GM19099 (cell line): ENCODE measurements at regions not wholly inside any gene's neighbourhood (a gene's known extent, or its start where the extent isn't known, plus 50 kb on each side); places are given as distances from the start of the nearest gene placed in this dataset.

ENCODE experiments used
- POLR2A ChIP-seq: IDR thresholded peaks from 3 replicates; pipeline ENCODE4 v1.6.1; 2011; ENCODE audit warnings: low read depth; ENCODE audit not compliant: insufficient read length; ENCODE audit errors: extremely low read depth

DNA sequence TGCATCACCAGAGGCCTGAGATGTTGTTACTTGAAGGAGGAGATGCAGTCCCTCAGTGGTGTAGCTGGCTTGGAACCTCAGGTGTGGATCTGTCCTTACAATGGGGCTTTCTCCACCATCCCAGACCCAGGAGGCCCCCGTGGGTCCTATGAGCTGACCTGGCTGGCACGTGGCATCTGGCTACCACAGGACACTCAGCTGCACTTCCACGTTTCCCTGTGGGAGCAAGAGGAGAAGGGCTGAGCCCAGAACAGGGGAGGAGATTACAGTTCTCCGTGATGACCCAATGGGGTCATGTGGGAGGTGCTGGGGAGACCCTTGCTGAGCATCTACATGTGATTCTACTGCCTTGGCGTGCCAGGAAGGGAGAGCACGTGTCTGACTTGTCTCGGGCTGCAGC is 1448.4 kb downstream of the TBC1D22A start:
- no peak for TF ChIP-seq POLR2A

GRCh38 chr22:48210198-48210580 is 1447.7 kb downstream of the TBC1D22A start:
- no peak for TF ChIP-seq POLR2A

- no peak for TF ChIP-seq POLR2A
Measured at GRCh38 chr22:48209473-48210197, 1447.2 kb downstream of the TBC1D22A start.

- TF ChIP-seq POLR2A: no peak
Measured at GRCh38 chr22:48208894-48209293, 1446.4 kb downstream of the TBC1D22A start.

- no peak for TF ChIP-seq POLR2A
Measured at GRCh38 chr22:48207919-48208535, 1445.6 kb downstream of the TBC1D22A start.

DNA sequence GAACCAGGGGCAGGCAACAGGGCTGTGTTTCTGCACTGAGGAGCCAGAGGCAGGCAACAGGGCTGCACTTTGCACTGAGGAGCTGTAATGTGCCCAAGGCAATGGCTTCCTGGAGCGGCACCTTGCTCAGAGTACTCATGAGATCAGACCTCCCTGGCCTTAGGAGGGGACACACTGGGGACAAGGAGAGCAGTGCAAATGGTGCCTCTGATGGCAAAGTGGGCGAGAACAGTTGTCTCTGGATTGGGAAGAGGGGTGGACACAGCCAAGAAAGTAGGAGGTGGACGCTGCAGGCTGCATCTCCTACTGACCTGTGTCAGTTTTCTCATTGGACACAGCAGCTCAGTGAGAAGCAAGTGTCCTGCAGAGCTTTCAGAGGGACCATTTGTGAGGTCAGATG is 1443.3 kb downstream of the TBC1D22A start:
- TF ChIP-seq POLR2A: no peak

DNA sequence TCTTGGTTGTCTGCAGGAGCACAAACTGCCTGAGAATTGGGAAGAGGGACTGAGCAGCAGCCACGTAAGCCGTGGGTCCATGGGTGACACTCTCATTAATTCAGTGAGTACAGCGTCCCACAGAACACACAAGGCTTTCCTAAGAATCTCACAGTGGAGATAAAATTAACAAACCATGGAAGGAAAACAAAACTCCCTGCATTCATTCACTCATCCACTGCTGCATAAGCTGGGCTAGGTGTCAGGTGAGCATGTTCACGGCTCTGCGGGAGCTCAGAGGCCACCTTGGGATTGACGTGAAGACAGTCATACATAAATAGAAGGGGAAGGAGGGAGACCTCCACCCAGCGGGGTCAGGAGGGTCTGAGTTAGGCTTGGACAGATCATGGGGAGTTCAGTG is 1442.7 kb downstream of the TBC1D22A start:
- no peak for TF ChIP-seq POLR2A

- TF ChIP-seq POLR2A: no peak
Measured at GRCh38 chr22:48204296-48204695, 1441.8 kb downstream of the TBC1D22A start.

DNA sequence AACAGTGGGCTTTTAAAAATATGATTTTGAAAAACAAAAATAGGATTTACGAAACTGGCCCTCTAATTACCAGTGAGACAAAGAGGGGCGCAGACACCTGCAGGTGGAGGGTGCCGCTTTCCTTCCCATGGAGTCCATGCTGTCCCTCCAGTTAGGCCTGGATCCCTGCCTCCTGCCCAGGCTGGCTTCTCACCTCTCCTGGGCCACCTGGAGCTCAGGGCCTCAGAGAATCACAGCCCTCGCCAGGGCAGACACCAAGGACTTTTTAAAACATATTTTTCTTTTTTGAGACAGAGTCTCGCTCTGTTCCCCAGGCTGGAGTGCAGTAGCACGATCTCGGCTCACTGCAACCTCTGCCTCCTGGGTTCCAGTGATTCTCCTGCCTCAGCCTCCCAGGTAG is 1437.2 kb downstream of the TBC1D22A start:
- TF ChIP-seq POLR2A: no peak

DNA sequence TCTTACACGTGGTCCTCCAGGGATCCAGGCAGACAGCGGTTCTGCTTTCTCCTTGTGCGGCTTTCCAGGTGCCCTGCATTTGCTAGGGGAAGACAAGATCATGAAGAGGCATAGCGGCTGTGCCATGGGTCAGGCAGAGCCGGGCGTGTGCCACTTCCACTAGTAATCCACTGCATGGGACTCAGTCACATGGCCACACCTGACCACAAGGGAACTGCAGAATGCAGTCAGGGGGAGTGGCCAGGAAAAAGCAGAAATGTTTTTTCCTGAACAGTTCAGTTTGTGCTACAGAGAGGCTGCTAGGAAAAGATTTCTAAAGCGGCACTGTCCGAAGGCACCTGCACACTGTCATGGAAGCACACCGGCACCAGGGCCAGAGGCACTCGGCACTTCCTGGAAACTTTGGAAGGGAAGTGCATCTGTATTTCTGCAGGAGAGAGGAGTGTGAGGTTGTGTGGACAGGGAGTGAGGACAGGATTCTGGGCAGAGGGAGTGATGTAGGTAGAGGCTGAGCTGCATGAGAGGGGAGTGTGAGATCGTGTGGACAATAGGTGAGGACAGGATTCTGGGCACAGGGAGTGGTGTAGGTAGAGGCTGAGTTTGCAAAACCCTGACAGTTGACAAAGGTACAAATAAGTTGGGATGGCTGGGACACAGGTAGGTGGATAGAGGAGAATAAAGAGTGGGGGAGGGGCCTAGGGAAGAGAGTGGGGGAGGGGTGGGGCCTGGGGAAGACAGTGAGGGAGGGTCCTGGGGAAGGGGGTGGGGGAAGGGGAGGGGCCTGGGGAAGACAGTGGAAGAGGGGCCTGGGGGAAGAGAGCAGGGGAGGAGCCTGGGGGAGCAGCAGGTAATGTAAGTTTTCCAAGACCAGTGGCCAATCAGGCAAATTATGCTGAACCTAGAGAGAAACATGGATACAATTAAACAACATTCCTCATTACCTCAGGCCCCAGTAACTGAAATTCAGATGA is 1436.3 kb downstream of the TBC1D22A start:
- TF ChIP-seq POLR2A: no peak

DNA sequence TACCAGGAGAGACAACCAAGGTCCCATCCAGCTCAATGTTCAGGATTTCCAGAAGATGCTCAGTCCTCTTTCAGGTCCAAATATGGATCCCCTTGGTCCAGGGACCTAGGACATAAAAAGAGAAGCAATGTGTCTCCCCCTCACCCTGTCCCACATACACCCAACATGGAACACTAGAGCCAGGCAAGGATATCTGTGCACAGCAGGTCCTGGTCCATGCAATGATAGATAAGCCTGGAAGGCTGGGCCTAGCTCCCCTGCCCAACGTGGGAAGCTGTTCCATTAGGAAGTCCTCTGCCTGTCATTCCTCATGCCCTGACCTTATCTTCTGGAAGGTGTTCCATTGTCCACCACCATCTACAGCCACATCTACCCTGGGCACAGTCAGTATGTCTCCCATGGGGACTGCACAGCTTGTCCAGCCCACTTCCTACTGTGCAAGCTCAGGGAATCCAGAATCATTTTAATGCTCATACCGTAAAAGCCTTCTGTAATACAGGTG is 1434.8 kb downstream of the TBC1D22A start:
- no peak for TF ChIP-seq POLR2A

DNA sequence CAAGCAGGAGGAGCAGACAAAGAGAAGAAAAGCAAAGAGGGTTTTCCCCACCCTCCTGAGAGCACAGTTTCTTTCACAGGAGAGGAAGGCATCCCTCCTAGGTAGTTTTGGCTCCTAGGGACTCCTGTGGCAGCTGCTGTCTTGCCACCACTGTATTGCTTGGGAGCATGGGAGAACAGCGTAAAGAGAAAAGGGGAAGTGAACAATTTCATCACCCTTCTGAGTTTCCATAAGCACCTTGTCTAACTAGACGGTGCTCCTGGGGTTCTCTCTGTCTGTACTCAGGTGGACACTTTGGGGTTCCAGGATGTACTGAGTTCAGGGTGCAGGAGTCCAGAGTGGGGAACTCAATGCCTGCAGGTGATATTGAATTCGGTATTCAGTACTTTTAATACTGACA is 1430.5 kb downstream of the TBC1D22A start:
- no peak for TF ChIP-seq POLR2A

- no peak for TF ChIP-seq POLR2A
Measured at GRCh38 chr22:48192071-48192470, 1429.6 kb downstream of the TBC1D22A start.

- no peak for TF ChIP-seq POLR2A
Measured at GRCh38 chr22:48188231-48188721, 1425.8 kb downstream of the TBC1D22A start.

DNA sequence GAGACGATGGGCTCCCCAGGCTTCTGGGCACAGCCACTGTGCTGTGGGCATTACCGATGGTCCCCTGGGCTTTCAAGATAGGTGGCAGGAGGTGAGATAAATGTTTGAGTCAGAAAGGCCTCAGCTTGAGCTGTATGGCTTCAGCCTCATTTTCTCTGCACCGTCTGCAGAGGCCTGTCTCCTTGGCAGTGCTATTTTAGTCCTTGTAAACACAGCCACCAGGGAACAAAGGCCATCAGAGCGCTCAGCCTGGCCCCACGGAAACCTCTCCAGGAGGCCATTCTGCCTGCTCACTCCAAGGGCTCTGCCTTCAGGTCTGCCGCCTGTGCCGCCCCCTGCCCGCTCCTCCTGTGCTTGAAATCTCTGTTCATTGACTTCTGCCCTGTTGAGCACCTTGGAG is 1424.9 kb downstream of the TBC1D22A start:
- no peak for TF ChIP-seq POLR2A
